Dedifferentiated amniotic fluid mesenchymal stem cell (primary cell): ENCODE measurements at regions not wholly inside any gene's neighbourhood (a gene's known extent, or its start where the extent isn't known, plus 50 kb on each side); places are given as distances from the start of the nearest gene placed in this dataset.

Experiments used
- DNase-seq: peaks from one replicate; pipeline ENCODE4 v3.0.0-alpha.2; 2016; ENCODE audit errors: extremely low spot score

- DNase-seq: peak; percentile 26
Measured at GRCh38 chr18:55781481-55781957, 193.5 kb upstream of the TCF4 start.

GRCh38 chr18:55780586-55781071 is 192.6 kb upstream of the TCF4 start:
- DNase-seq: no peak

GRCh38 chr18:55779691-55780585 is 191.9 kb upstream of the TCF4 start:
- no peak for DNase-seq

- no peak for DNase-seq
Measured at GRCh38 chr18:55778788-55779690, 191.0 kb upstream of the TCF4 start.

- DNase-seq: no peak
Measured at GRCh38 chr18:55777666-55778304, 189.8 kb upstream of the TCF4 start.

GRCh38 chr18:55775972-55776371 is 188.0 kb upstream of the TCF4 start:
- no peak for DNase-seq

- no peak for DNase-seq
Measured at GRCh38 chr18:55774505-55774904, 186.5 kb upstream of the TCF4 start.

- no peak for DNase-seq
Measured at GRCh38 chr18:55768255-55768654, 180.3 kb upstream of the TCF4 start.

- no peak for DNase-seq
Measured at GRCh38 chr18:55764386-55764785, 176.4 kb upstream of the TCF4 start.

GRCh38 chr18:55763805-55764204 is 175.8 kb upstream of the TCF4 start:
- DNase-seq: no peak

GRCh38 chr18:55763298-55763697 is 175.3 kb upstream of the TCF4 start:
- DNase-seq: no peak

GRCh38 chr18:55762424-55762823 is 174.4 kb upstream of the TCF4 start:
- DNase-seq: no peak

GRCh38 chr18:55753643-55754263 is 165.8 kb upstream of the TCF4 start:
- no peak for DNase-seq

- no peak for DNase-seq
Measured at GRCh38 chr18:55751476-55751875, 163.5 kb upstream of the TCF4 start.

GRCh38 chr18:55748227-55748738 is 160.3 kb upstream of the TCF4 start:
- DNase-seq: no peak

GRCh38 chr18:55744206-55744605 is 156.2 kb upstream of the TCF4 start:
- DNase-seq: no peak

- DNase-seq: no peak
Measured at GRCh38 chr18:55743736-55744135, 155.7 kb upstream of the TCF4 start.

- no peak for DNase-seq
Measured at GRCh38 chr18:55743133-55743532, 155.1 kb upstream of the TCF4 start.

GRCh38 chr18:55739488-55739887 is 151.5 kb upstream of the TCF4 start:
- no peak for DNase-seq

GRCh38 chr18:55738483-55739114 is 150.6 kb upstream of the TCF4 start:
- no peak for DNase-seq
